HepG2 (cell line): ENCODE measurements at regions not wholly inside any gene's neighbourhood (a gene's known extent, or its start where the extent isn't known, plus 50 kb on each side); places are given as distances from the start of the nearest gene placed in this dataset.

Experiments
- JUN ChIP-seq: sonication (generic); formaldehyde crosslinking; IDR thresholded peaks from 2 replicates; pipeline ENCODE4 v1.4.0; 2020; ENCODE audit warnings: mild to moderate bottlenecking, missing genetic modification reagents
- ZBTB3 ChIP-seq: sonication (generic); formaldehyde crosslinking; IDR thresholded peaks from 2 replicates; pipeline ENCODE4 v1.4.0; 2020; ENCODE audit warnings: low read depth, mild to moderate bottlenecking, moderate library complexity, missing genetic modification reagents, borderline replicate concordance
- ZFP1 ChIP-seq: IDR thresholded peaks from 2 replicates; pipeline ENCODE4 v1.6.1; 2016
- ZNF460 ChIP-seq: sonication (generic); formaldehyde crosslinking; IDR thresholded peaks from 2 replicates; pipeline ENCODE4 v1.5.1; 2020; ENCODE audit warnings: missing genetic modification reagents, mild to moderate bottlenecking, borderline replicate concordance
- ZUFSP ChIP-seq: sonication (generic); formaldehyde crosslinking; IDR thresholded peaks from 2 replicates; pipeline ENCODE4 v1.9.0; 2021; ENCODE audit warnings: missing genetic modification reagents, mild to moderate bottlenecking, borderline replicate concordance
- TF ChIP-seq, protein P1 (sequence below): sonication (generic); formaldehyde crosslinking; IDR thresholded peaks from 2 replicates; pipeline ENCODE4 v1.4.0; 2020; ENCODE audit warnings: mild to moderate bottlenecking, missing genetic modification reagents

- TF ChIP-seq, protein P1, sequence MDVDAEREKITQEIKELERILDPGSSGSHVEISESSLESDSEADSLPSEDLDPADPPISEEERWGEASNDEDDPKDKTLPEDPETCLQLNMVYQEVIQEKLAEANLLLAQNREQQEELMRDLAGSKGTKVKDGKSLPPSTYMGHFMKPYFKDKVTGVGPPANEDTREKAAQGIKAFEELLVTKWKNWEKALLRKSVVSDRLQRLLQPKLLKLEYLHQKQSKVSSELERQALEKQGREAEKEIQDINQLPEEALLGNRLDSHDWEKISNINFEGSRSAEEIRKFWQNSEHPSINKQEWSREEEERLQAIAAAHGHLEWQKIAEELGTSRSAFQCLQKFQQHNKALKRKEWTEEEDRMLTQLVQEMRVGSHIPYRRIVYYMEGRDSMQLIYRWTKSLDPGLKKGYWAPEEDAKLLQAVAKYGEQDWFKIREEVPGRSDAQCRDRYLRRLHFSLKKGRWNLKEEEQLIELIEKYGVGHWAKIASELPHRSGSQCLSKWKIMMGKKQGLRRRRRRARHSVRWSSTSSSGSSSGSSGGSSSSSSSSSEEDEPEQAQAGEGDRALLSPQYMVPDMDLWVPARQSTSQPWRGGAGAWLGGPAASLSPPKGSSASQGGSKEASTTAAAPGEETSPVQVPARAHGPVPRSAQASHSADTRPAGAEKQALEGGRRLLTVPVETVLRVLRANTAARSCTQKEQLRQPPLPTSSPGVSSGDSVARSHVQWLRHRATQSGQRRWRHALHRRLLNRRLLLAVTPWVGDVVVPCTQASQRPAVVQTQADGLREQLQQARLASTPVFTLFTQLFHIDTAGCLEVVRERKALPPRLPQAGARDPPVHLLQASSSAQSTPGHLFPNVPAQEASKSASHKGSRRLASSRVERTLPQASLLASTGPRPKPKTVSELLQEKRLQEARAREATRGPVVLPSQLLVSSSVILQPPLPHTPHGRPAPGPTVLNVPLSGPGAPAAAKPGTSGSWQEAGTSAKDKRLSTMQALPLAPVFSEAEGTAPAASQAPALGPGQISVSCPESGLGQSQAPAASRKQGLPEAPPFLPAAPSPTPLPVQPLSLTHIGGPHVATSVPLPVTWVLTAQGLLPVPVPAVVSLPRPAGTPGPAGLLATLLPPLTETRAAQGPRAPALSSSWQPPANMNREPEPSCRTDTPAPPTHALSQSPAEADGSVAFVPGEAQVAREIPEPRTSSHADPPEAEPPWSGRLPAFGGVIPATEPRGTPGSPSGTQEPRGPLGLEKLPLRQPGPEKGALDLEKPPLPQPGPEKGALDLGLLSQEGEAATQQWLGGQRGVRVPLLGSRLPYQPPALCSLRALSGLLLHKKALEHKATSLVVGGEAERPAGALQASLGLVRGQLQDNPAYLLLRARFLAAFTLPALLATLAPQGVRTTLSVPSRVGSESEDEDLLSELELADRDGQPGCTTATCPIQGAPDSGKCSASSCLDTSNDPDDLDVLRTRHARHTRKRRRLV (CRISPR knock-in tag), result no peak
- TF ChIP-seq ZNF460 (CRISPR knock-in tag) (no peak), ZBTB3 (CRISPR knock-in tag) (no peak), JUN (CRISPR knock-in tag) (no peak), ZFP1 (CRISPR knock-in tag) (no peak), ZUFSP (CRISPR knock-in tag) (no peak)
Observed at GRCh38 chr1:37250371-37250770, 216.1 kb upstream of the GRIK3 start (continued).
